ENCODE measurements at regions not wholly inside any gene's neighbourhood (a gene's known extent, or its start where the extent isn't known, plus 50 kb on each side); places are given as distances from the start of the nearest gene placed in this dataset.

- Histone ChIP-seq H3K9me1 (ENCODE audit: control insufficient read depth, insufficient read depth, low read length) (no peaks in the 10 kb centered on the region), H2AFZ (ENCODE audit: low read depth, low read length) (no peak overlapping the region), H3K4me3 (no peak overlapping the region), H3K36me3 (ENCODE audit: control insufficient read depth, insufficient read depth, low read length) (no peaks in the 10 kb centered on the region), H3K4me2 (ENCODE audit: insufficient read depth, low read length) (no peak overlapping the region), H3K4me1 (replicated peaks in 1 of 2; ENCODE audit: control insufficient read depth in 2 of 2, insufficient read depth in 2 of 2, low read length in 2 of 2) (no peaks in the 10 kb centered on the region), H3K27ac (ENCODE audit: extremely low read depth, low read depth, low read length) (no peak overlapping the region), H4K20me1 (replicated peaks; ENCODE audit: control insufficient read depth, insufficient read depth, low read length) (no peaks in the 10 kb centered on the region), H3K9me3 (replicated peaks; ENCODE audit: control insufficient read depth, insufficient read depth, low read depth, low read length) (no peaks in the 10 kb centered on the region; the same call in 1 of the 2 replicates), H3K27me3 (ENCODE audit: control insufficient read depth in 2 of 2, insufficient read depth in 2 of 2, low read length in 2 of 2) (no peaks in the 10 kb centered on the region), H3K9ac (ENCODE audit: insufficient read depth in 1 of 2, low read depth in 2 of 2, low read length in 2 of 2) (no peak overlapping the region), H3K79me2 (ENCODE audit: control insufficient read depth, insufficient read depth, low read length) (no peaks in the 10 kb centered on the region)
- 4% methylated on average over 2 of the region's 2 CpGs for WGBS (ENCODE audit: insufficient coverage, low coverage, missing lambda C conversion rate)
- FAIRE-seq (no peak), ATAC-seq (no peak), DNase-seq (ENCODE audit: extremely low read depth in 1 of 4, low spot score in 3 of 4) (no peak)
- intact Hi-C loops (cut with micrococcal nuclease) (no loop called here), in situ Hi-C loops (cut with MboI) (no loop called here)
- no TSS peak for BruUV-seq (replicated peaks)
- CTCF ChIA-PET (ENCODE audit: low intra/inter-chr PET ratio) = no interaction called here
- TF ChIP-seq SUPT5H (IDR thresholded peaks at IDR 0.05) (no peak), ZNF384 (IDR thresholded peaks at IDR 0.05; ENCODE audit: low read depth, low read length) (no peak), ZBTB5 (IDR thresholded peaks at IDR 0.05) (no peak), HSF4 (CRISPR knock-in tag; IDR thresholded peaks at IDR 0.05; ENCODE audit: borderline replicate concordance) (no peak), NFE2 (IDR thresholded peaks at IDR 0.05; ENCODE audit: low read depth) (no peak), ZNF436 (CRISPR knock-in tag; IDR thresholded peaks at IDR 0.05) (no peak), USF2 (CRISPR knock-in tag; IDR thresholded peaks at IDR 0.05) (no peak)
- POLR2A ChIA-PET = no interaction called here
These were observed 393.5 kb downstream of the SATB2 start for GRCh38 chr2:199064201-199064600.
